ENCODE measurements at regions not wholly inside any gene's neighbourhood (a gene's known extent, or its start where the extent isn't known, plus 50 kb on each side); places are given as distances from the start of the nearest gene placed in this dataset.

DNA sequence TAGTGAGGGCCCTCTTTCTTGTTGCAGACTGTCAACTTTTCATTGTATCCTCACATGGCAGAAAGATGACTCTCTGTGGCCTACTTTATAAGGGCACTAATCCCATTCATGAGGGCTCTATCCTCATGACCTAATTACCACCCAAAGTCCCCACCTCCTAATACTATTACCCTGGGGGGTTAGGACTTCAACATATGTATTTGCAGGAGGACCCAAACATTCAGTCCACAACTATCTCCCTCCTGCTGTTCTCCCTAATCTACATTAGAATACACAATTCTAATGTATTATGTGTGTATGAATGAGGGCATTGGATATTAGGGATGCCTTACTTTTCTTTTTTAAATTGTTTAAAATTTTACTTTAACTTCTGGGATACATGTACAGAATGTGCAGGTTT, 246.0 kb upstream of the TANK start:
- TF ChIP-seq CTCF (IDR thresholded peaks at IDR 0.05; ENCODE audit: insufficient read depth, low read depth, low read length) (no peak), EZH2 (IDR thresholded peaks at IDR 0.05; ENCODE audit: insufficient read depth, low read length) (no peak)

All from astrocyte (in vitro differentiated cells and primary cell).